IPS DF 6.9 (cell line): ENCODE measurements at regions not wholly inside any gene's neighbourhood (a gene's known extent, or its start where the extent isn't known, plus 50 kb on each side); places are given as distances from the start of the nearest gene placed in this dataset.

ENCODE experiments used
- DNase-seq: peaks from one replicate; pipeline ENCODE4 v3.0.0-alpha.2; 2013; ENCODE audit warnings: low read depth, low spot score
- H3K27ac ChIP-seq: one replicate; pipeline ENCODE4 v1.5.1; 2013; ENCODE audit warnings: low read length, control low read depth
- H3K27me3 ChIP-seq: 2 replicates; pipeline ENCODE4 v1.6.1; 2013; ENCODE audit warnings: mild to moderate bottlenecking, low read length; ENCODE audit not compliant: control insufficient read depth, insufficient read depth
- H3K36me3 ChIP-seq: 2 replicates; pipeline ENCODE4 v1.6.1; 2013; ENCODE audit warnings: low read length; ENCODE audit not compliant: control insufficient read depth, insufficient read depth
- H3K4me1 ChIP-seq: 2 replicates; pipeline ENCODE4 v1.6.1; 2013; ENCODE audit warnings: low read length; ENCODE audit not compliant: control insufficient read depth, insufficient read depth
- H3K4me3 ChIP-seq: 2 replicates; pipeline ENCODE4 v1.5.1; 2013; ENCODE audit warnings: mild to moderate bottlenecking, low read length
- H3K9me3 ChIP-seq: 2 replicates; pipeline ENCODE4 v1.6.1; 2013; ENCODE audit warnings: low read length, inconsistent platforms; ENCODE audit not compliant: control insufficient read depth, insufficient read depth
- WGBS: extraction: QIAGEN DNeasy Blood & Tissue Kit; methylation state at CpG from one replicate; pipeline ENCODE4 v1.1.7; 2013; ENCODE audit warnings: mixed read lengths, missing lambda C conversion rate; ENCODE audit not compliant: insufficient read length, insufficient coverage; 5-methylcytosine and 5-hydroxymethylcytosine counted together

DNA sequence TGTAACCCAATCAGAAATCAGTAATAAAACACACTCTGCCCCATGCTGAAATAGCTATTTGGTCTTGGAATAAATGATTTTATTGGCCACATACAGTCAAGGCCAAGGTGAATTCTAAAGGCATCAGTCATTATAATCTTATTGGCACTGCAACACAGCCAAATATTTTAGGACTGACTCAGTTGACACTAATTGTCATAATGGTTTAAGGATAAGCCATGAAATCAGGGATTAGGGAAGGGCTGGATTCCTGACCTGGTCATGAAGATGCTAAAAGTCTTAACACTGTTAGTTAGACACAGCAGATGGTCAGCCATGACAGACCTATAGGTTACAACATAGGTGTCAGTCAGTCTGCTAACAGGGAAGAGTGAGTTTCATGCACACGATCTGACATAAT lies 330.3 kb upstream of the NPSR1 start:
- no peak overlapping the region for H3K4me3 ChIP-seq
- no peak overlapping the region for H3K27ac ChIP-seq
- DNase-seq = no peak
- no peaks in the 10 kb centered on the region for H3K27me3 ChIP-seq
- H3K9me3 ChIP-seq = no peaks in the 10 kb centered on the region
- no CpG with 5 or more reads among the region's 1 CpG for WGBS
- H3K4me1 ChIP-seq = no peaks in the 10 kb centered on the region; the same call in 1 of the 2 replicates
- H3K36me3 ChIP-seq = no peaks in the 10 kb centered on the region

- WGBS = no CpG with 5 or more reads among the region's 3 CpGs
- no peak for DNase-seq
- Histone ChIP-seq H3K9me3 (no peaks in the 10 kb centered on the region), H3K4me1 (no peaks in the 10 kb centered on the region; the same call in 1 of the 2 replicates), H3K27me3 (no peaks in the 10 kb centered on the region), H3K36me3 (no peaks in the 10 kb centered on the region), H3K27ac (no peak overlapping the region), H3K4me3 (no peak overlapping the region)
Observed at GRCh38 chr7:34330308-34330707, 327.7 kb upstream of the NPSR1 start.

DNA sequence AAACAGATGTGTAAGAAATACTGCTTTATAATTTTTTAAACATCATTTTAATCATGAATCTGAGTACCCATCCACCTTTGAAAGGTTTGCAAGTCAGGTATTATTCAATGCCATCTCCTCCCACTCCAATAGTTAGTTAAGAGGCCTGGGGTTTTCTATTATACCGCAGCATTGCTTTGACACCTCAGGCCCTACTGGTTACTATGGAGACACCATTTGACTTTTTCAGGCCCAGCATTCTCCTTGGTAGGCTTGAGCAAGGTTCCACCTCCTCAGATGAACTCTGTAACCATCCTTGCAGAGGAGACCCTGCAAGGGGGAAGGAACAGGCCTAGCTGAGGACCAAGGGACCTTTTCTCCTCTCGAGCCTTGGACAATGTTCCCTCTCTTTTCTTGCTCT lies 326.9 kb upstream of the NPSR1 start:
- Histone ChIP-seq H3K27me3 (no peaks in the 10 kb centered on the region), H3K9me3 (no peaks in the 10 kb centered on the region), H3K36me3 (no peaks in the 10 kb centered on the region), H3K4me1 (no peaks in the 10 kb centered on the region; the same call in 1 of the 2 replicates), H3K27ac (no peak overlapping the region), H3K4me3 (no peak overlapping the region)
- no peak for DNase-seq
- WGBS = no CpG with 5 or more reads among the region's 2 CpGs

DNA sequence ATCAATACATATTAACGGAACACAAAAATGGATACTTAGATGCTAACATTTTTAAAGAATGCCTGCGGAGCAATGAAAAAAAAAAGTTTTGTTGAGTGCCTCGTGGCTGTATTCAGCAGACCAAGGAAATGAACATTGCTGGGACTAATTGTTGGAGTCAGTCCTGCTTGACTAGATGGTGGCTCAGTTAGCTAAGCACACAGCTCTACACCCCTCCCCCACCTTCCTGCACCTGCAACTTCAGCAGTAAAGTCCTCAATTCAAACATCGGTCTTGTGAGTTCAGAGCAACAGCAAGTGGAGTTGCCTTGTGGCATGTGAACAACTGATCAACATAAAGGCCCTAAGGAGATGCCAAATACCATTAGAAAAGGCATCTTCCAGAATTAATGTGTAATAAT lies 326.0 kb upstream of the NPSR1 start:
- H3K36me3 ChIP-seq = no peaks in the 10 kb centered on the region
- H3K4me3 ChIP-seq = no peak overlapping the region
- H3K4me1 ChIP-seq = no peaks in the 10 kb centered on the region; the same call in 1 of the 2 replicates
- H3K9me3 ChIP-seq = no peaks in the 10 kb centered on the region
- DNase-seq = no peak
- H3K27ac ChIP-seq = no peak overlapping the region
- WGBS = no CpG with 5 or more reads among the region's 4 CpGs
- no peaks in the 10 kb centered on the region for H3K27me3 ChIP-seq

DNA sequence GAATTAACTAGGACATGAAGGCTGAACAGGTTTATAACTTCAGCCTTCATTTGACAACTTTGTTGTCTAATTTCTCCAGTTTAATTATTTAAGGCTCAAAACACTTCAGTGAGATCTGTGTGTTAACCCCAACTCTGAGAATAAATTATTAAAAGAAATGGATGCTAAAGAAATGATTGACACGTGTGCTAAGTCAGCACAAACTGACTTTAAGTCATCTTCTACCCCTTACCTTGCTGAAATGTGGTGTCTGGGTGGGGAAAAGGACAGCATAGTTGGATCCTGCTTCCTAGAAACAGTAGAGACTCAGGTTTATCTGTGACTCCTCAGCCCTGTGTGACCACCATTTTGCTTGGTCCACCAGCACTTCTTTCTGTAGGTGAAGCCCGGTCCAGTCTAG lies 324.8 kb upstream of the NPSR1 start:
- no peaks in the 10 kb centered on the region for H3K36me3 ChIP-seq
- no peak for DNase-seq
- WGBS = no CpG with 5 or more reads among the region's 2 CpGs
- H3K27me3 ChIP-seq = no peaks in the 10 kb centered on the region
- no peak overlapping the region for H3K27ac ChIP-seq
- H3K4me1 ChIP-seq = no peaks in the 10 kb centered on the region; the same call in 1 of the 2 replicates
- no peak overlapping the region for H3K4me3 ChIP-seq
- H3K9me3 ChIP-seq = no peaks in the 10 kb centered on the region

- 100% methylated on average over 2 of the region's 4 CpGs for WGBS
- no peaks in the 10 kb centered on the region for H3K27me3 ChIP-seq
- no peak for DNase-seq
Observed at GRCh38 chr7:34333925-34334324, 324.1 kb upstream of the NPSR1 start.

DNA sequence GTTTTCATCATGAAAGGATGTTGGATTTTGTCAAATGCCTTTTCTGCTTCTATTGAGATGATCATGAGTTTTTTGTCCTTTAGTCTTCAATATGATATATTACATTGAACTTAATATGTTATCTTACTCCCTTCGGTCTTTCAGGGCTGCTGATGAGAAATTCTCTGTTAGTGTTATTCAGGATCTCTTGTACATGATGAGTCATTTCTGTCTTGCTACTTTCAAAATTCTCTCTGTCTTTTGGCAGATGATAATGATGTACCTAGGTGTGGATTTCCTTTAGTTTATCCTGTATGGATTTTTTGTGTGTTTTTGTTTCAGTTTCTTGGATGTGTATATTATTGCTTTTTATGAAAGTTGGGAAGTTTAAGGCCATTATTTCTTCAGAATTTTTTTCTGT lies 320.9 kb upstream of the NPSR1 start:
- no CpG with 5 or more reads among the region's 1 CpG for WGBS
- Histone ChIP-seq H3K4me3 (no peak overlapping the region), H3K27me3 (no peaks in the 10 kb centered on the region), H3K36me3 (no peaks in the 10 kb centered on the region), H3K9me3 (no peaks in the 10 kb centered on the region), H3K4me1 (no peaks in the 10 kb centered on the region), H3K27ac (no peak overlapping the region)
- no peak for DNase-seq

More at GRCh38 chr7:34333925-34334324, 324.1 kb upstream of the NPSR1 start:
- no peak overlapping the region for H3K27ac ChIP-seq
- H3K36me3 ChIP-seq = no peaks in the 10 kb centered on the region
- no peaks in the 10 kb centered on the region; the same call in 1 of the 2 replicates for H3K4me1 ChIP-seq
- H3K4me3 ChIP-seq = no peak overlapping the region
- H3K9me3 ChIP-seq = no peaks in the 10 kb centered on the region

DNA sequence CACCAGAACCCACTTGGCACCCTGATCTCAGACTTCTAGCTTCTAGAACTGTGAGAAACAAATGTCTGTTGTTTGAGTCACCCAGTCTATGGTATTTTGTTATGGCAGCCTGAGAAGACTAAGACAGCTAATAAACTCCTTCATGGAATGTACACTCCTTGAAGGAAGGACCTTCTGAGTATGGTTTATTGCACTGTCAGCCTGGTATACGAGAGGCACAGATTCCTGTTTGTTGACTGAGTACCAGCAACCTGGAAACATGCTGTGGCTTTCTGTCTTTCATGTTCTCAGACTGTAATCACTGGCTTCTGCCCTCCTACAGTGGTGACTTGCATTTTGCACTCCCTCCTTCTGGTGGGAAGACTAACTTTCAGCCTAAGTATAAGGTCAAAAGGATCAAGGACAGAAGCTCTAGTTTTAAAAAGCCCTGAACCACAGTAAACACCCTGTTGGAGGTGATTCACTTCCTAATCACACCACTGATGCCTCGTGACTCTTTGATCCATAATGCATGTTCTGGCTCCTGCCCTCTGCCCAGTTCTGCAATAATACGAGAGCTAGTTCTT lies 319.0 kb upstream of the NPSR1 start:
- Histone ChIP-seq H3K4me1 (no peaks in the 10 kb centered on the region), H3K4me3 (no peak overlapping the region), H3K27ac (no peak overlapping the region), H3K9me3 (no peaks in the 10 kb centered on the region), H3K36me3 (no peaks in the 10 kb centered on the region), H3K27me3 (no peaks in the 10 kb centered on the region)
- WGBS = no CpG with 5 or more reads among the region's 3 CpGs
- no peak for DNase-seq

- Histone ChIP-seq H3K9me3 (no peaks in the 10 kb centered on the region), H3K4me3 (no peak overlapping the region), H3K36me3 (no peaks in the 10 kb centered on the region), H3K4me1 (no peaks in the 10 kb centered on the region), H3K27me3 (no peaks in the 10 kb centered on the region), H3K27ac (no peak overlapping the region)
- no peak for DNase-seq
- WGBS = no CpG with 5 or more reads among the region's 2 CpGs
Observed at GRCh38 chr7:34341326-34341725, 316.7 kb upstream of the NPSR1 start.

DNA sequence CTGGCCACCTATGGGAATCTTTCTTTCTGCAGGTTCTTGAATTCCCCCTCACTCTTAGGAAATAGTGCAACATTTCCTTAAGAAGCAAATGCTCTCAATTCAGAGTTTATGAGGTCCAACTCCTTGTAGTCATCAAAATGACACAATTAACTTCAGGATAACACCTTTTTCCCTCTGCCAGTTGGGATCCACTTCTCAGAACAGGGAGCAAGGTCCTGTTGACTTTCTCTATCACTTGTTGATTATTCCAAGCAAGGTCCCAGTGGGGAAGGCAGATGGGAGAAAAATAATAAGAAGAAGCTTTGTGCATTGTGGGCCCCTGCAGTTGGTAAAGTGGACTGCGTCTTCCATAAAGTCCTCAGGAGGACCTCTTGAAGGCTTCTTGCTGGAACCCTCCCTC lies 315.6 kb upstream of the NPSR1 start:
- H3K4me3 ChIP-seq = no peak overlapping the region
- no peaks in the 10 kb centered on the region for H3K9me3 ChIP-seq
- no peak for DNase-seq
- no peak overlapping the region for H3K27ac ChIP-seq
- H3K36me3 ChIP-seq = no peaks in the 10 kb centered on the region
- H3K4me1 ChIP-seq = no peaks in the 10 kb centered on the region
- WGBS = no CpG with 5 or more reads among the region's 1 CpG
- no peaks in the 10 kb centered on the region for H3K27me3 ChIP-seq

GRCh38 chr7:34343667-34344066 lies 314.4 kb upstream of the NPSR1 start:
- Histone ChIP-seq H3K9me3 (no peaks in the 10 kb centered on the region), H3K27ac (no peak overlapping the region), H3K27me3 (no peaks in the 10 kb centered on the region), H3K4me1 (no peaks in the 10 kb centered on the region), H3K4me3 (no peak overlapping the region), H3K36me3 (no peaks in the 10 kb centered on the region)
- WGBS = no CpG with 5 or more reads among the region's 1 CpG
- no peak for DNase-seq
